Loucy (cell line): ENCODE measurements at regions not wholly inside any gene's neighbourhood (a gene's known extent, or its start where the extent isn't known, plus 50 kb on each side); places are given as distances from the start of the nearest gene placed in this dataset.

Experiments used
- H2AFZ ChIP-seq: fragments of 200-600 bp; sonication (generic); 2 replicates; pipeline ENCODE4 v1.6.0; 2016; ENCODE audit warnings: antibody characterized with exemption, mild to moderate bottlenecking, low read length, moderate library complexity
- H3F3A ChIP-seq: fragments of 200-600 bp; 2 replicates; pipeline ENCODE4 v1.6.0; 2016; ENCODE audit warnings: antibody characterized with exemption, low read depth, mild to moderate bottlenecking
- H3K27me3 ChIP-seq: fragments of 200-600 bp; sonication (generic); 2 replicates; pipeline ENCODE4 v1.6.1; 2014; ENCODE audit warnings: low read length, mild to moderate bottlenecking; ENCODE audit not compliant: insufficient read depth, poor library complexity, severe bottlenecking
- H3K36me3 ChIP-seq: fragments of 200-600 bp; sonication (generic); 2 replicates; pipeline ENCODE4 v1.6.1; 2016; ENCODE audit warnings: low read length; ENCODE audit not compliant: insufficient read depth
- H3K4me1 ChIP-seq: fragments of 200-600 bp; sonication (generic); 2 replicates; pipeline ENCODE4 v1.5.1; 2014; ENCODE audit warnings: low read length, mild to moderate bottlenecking; ENCODE audit not compliant: insufficient read depth, poor library complexity, severe bottlenecking
- H3K4me2 ChIP-seq: fragments of 200-600 bp; sonication (generic); 2 replicates; pipeline ENCODE4 v1.6.0; 2014; ENCODE audit warnings: antibody characterized with exemption, low read length, low read depth, mild to moderate bottlenecking; ENCODE audit not compliant: poor library complexity, severe bottlenecking
- H3K4me3 ChIP-seq: fragments of 200-600 bp; sonication (generic); 2 replicates; pipeline ENCODE4 v1.5.1; 2014; ENCODE audit warnings: low read length, mild to moderate bottlenecking, mixed read lengths; ENCODE audit not compliant: poor library complexity, severe bottlenecking
- H3K79me2 ChIP-seq: fragments of 200-600 bp; sonication (generic); 2 replicates; pipeline ENCODE4 v1.6.1; 2014; ENCODE audit warnings: low read length; ENCODE audit not compliant: insufficient read depth
- H3K9ac ChIP-seq: fragments of 200-600 bp; sonication (generic); 2 replicates; pipeline ENCODE4 v1.6.0; 2014; ENCODE audit warnings: mild to moderate bottlenecking, low read depth, low read length, moderate library complexity; ENCODE audit not compliant: poor library complexity, severe bottlenecking
- H3K9me2 ChIP-seq: fragments of 200-600 bp; sonication (generic); replicated peaks from 2 replicates; pipeline ENCODE4 v1.6.1; 2016; ENCODE audit warnings: low read depth, low read length, mixed read lengths
- H3K9me3 ChIP-seq: fragments of 200-600 bp; sonication (generic); 2 replicates; pipeline ENCODE4 v1.6.1; 2014; ENCODE audit warnings: mild to moderate bottlenecking, antibody characterized with exemption, low read length, low read depth; ENCODE audit not compliant: insufficient read depth
- H4K20me1 ChIP-seq: fragments of 200-600 bp; sonication (generic); 2 replicates; pipeline ENCODE4 v1.6.0; 2014; ENCODE audit warnings: antibody characterized with exemption, low read length, mild to moderate bottlenecking; ENCODE audit not compliant: insufficient read depth, poor library complexity, severe bottlenecking
- CTCF ChIP-seq: fragments of 200-600 bp; sonication (generic); conservative IDR thresholded peaks from 2 replicates; pipeline ENCODE4 v1.5.1; 2014; ENCODE audit warnings: mild to moderate bottlenecking, antibody characterized with exemption, low read length
- EZH2phosphoT487 ChIP-seq: fragments of 200-600 bp; IDR thresholded peaks from 2 replicates; pipeline ENCODE4 v1.6.1; 2018; ENCODE audit warnings: antibody characterized with exemption, mild to moderate bottlenecking, moderate library complexity, borderline replicate concordance

- Histone ChIP-seq H3K9ac (no peak overlapping the region), H2AFZ (no peak overlapping the region), H3F3A (no peaks in the 10 kb centered on the region), H3K9me2 (no peaks in the 10 kb centered on the region), H3K9me3 (no peaks in the 10 kb centered on the region), H3K4me3 (no peak overlapping the region), H4K20me1 (no peaks in the 10 kb centered on the region), H3K4me2 (no peak overlapping the region), H3K27me3 (no peaks in the 10 kb centered on the region), H3K4me1 (no peaks in the 10 kb centered on the region), H3K79me2 (no peaks in the 10 kb centered on the region), H3K36me3 (no peaks in the 10 kb centered on the region)
- no peak for TF ChIP-seq EZH2phosphoT487
- no peak for TF ChIP-seq CTCF
Observed at GRCh38 chr6:140830666-140831065, 1302.1 kb upstream of the GJE1 start.

DNA sequence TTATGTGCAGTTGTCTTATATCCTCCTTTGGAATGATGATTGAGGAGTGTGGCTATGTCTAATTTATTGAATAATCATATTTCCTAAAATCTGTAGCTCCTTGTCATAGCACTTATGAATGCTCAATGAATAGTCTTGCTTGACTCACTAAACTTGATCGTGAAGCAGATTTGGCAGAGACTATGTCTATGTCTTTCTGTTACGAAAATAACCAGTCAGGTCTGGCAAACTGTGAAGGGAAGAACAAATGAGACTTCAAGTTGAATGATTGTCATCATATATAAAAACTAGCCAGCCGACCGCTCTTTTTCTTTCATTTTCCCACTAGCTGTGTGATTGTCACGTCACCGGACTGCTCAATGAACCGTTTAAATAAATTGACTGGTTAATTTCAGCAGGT, 1303.9 kb upstream of the GJE1 start:
- Histone ChIP-seq H3K4me2 (no peak overlapping the region), H3K9ac (no peak overlapping the region)
- TF ChIP-seq CTCF (no peak), EZH2phosphoT487 (no peak)

DNA sequence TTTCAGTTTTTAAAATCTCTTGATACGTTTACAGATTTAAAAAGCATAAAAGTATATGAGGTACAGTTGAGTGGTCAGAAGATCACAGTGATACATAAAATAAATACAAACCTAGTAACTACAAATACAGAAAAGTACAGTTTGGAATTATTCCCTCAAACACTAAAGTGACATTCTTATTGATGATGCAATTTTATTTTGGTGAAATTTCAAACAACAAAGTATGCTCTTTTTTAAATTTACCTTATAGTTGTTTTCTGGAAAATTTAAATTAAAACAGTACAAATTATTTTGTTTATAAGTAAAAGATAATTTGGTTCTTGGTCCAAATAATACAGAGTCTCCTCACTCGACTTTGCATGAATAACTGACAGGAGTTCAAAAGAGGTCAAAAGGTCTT, 1305.1 kb upstream of the GJE1 start:
- no peaks in the 10 kb centered on the region for H3K27me3 ChIP-seq

More for the DNA sequence above, 1303.9 kb upstream of the GJE1 start:
- no peaks in the 10 kb centered on the region for H3K9me3 ChIP-seq
- no peaks in the 10 kb centered on the region for H4K20me1 ChIP-seq
- no peak overlapping the region for H3K4me3 ChIP-seq
- no peaks in the 10 kb centered on the region for H3F3A ChIP-seq
- H3K79me2 ChIP-seq: no peaks in the 10 kb centered on the region
- H2AFZ ChIP-seq: no peak overlapping the region
- no peaks in the 10 kb centered on the region for H3K36me3 ChIP-seq
- H3K4me1 ChIP-seq: no peaks in the 10 kb centered on the region
- H3K27me3 ChIP-seq: no peaks in the 10 kb centered on the region
- H3K9me2 ChIP-seq: no peaks in the 10 kb centered on the region

More for the DNA sequence above, 1305.1 kb upstream of the GJE1 start:
- Histone ChIP-seq H3F3A (no peaks in the 10 kb centered on the region), H4K20me1 (no peaks in the 10 kb centered on the region), H3K4me3 (no peak overlapping the region), H3K79me2 (no peaks in the 10 kb centered on the region), H3K9me3 (no peaks in the 10 kb centered on the region), H2AFZ (no peak overlapping the region), H3K9ac (no peak overlapping the region), H3K36me3 (no peaks in the 10 kb centered on the region), H3K9me2 (no peaks in the 10 kb centered on the region), H3K4me2 (no peak overlapping the region), H3K4me1 (no peaks in the 10 kb centered on the region)
- TF ChIP-seq CTCF (no peak), EZH2phosphoT487 (no peak)
